GM19324 (cell line): ENCODE measurements at regions not wholly inside any gene's neighbourhood (a gene's known extent, or its start where the extent isn't known, plus 50 kb on each side); places are given as distances from the start of the nearest gene placed in this dataset.

Experiments
- ATAC-seq: cut with Tn5 transposase; IDR thresholded peaks from one replicate; pipeline ENCODE4 v1.9.1; 2021; ENCODE audit warnings: mild to moderate bottlenecking, moderate library complexity; ENCODE audit not compliant: unreplicated experiment, low FRiP score

DNA sequence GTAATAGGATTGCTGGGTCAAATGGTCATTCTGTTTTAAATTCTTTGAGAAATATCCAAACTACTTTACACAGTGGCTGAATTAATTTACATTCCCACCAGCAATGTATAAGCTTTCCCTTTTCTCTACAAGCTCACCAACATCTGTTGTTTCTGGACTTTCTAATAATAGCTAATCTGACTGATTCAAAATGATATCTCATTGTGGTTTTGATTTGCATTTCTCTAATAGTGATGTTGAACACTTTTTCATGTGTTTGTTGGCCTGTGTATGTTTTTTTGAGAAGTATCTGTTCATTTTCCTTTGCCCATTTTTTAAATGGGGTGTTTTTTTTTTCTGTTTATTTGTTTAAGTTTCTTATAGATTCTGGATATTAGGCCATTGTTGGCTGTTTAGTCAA lies 659.0 kb upstream of the GNPDA2 start:
- ATAC-seq: no peak

DNA sequence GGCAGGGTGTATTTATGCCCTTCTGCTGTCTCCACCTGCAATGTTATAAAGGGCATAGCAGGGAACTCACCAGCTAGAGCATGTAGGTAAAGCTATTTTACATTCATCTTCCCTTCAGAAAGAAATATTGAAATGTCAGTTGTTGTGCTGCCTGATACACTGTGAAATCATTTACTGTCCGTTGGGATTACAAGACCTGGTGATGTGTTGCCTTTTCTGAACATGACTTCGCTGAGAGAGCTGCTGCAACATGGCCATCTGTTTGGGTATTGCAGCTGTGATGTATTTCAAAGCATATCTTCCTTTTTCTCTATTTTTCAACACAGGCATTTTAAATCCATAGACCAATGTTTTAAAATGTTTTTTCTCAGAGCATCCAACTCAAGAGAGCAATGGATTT lies 644.1 kb upstream of the GNPDA2 start:
- ATAC-seq: no peak

DNA sequence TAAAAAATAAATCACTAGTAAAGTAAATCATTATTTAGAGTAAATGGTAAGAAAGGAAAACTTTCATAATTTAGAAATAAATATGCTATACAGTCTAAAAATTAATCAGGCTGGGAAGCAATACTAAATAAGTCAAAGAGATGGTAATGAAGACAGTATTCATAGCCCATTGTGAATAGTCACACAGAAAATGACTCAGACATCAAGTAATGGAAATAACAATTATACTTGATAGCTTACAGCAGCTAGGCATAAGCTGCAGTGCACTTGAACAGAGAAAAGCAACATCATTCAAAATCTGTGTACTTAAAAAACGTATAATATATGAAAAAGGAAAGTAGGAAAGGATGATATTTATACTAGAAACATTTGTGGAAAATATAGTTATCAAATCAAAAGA lies 642.5 kb upstream of the GNPDA2 start:
- no peak for ATAC-seq

DNA sequence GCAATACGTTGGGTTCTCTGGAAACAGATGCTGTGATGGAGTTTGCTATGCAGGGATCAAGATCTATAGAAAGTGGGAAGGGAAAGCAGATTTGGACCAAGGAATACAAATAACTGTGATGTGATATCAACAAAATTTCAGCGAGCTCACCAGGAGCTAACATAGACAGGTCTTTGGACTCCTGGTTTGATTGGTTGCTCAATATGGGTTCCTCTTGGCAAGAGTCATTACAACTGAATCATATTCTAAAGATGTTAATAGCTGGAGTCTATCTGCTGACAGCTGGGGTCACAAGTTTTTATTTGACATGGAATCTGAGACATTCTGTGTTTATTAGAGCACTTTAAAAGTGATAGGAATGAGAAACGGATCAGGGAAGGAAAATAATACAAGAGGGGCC lies 637.6 kb upstream of the GNPDA2 start:
- no peak for ATAC-seq

DNA sequence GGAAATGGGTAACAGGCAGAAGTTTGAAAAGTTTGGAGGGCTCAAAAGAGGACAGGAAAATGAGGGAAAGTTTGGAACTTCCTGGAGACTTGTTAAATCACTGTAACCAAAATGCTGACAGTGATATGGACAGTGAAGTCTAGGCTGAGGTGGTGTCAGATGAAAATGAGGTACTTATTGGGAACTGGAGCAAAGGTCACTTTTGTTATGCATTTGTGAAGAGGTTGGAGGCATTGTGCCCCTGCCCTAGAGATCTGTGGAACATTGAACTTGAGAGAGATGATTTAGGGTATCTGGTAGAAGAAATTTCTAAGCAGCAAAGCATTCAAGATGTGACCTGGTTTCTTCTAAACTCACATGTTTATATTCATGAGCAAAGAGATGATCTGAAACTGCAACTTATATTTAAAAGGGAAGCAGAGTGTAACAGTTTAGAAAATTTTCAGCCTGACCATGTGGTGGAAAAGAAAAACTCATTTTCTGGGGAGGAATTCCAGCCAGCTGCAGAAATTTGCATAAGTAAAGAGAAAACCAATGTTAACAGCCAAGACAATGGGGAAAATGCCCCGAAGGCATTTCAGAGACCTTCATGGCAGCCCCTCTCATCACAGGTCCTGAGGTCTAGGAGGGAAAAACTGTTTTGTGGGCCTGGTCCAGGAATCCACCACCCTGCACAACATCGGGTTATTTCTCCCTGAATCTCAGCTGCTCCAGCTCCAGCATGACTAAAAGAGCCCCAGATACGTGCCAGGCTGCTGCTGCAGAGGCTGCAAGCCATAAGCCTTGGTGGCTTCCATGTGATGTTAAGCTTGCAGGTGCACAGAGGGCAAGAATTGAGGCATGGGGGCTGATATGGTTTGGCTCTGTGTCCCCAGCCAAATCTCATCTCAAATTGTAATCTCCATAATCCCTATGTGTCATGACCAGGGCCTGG lies 632.5 kb upstream of the GNPDA2 start:
- no peak for ATAC-seq

DNA sequence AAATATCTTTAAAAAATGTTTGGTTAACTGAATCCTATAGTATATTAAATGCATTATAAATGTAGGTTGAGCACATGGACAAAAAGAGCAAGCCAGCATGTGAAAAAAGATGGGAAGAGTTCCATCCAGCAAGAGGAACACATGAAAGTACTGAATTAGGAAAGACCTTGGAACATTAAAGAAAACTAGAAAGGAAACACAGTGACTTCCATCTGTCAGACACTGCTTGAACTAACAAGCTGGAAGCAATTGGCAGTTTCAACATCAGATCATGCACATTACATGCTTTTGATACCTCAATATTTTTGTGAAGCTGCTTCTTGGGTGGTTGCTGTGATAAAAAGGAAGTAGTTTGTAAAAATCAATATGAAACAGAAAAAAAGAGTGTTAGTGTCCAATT lies 626.8 kb upstream of the GNPDA2 start:
- no peak for ATAC-seq

DNA sequence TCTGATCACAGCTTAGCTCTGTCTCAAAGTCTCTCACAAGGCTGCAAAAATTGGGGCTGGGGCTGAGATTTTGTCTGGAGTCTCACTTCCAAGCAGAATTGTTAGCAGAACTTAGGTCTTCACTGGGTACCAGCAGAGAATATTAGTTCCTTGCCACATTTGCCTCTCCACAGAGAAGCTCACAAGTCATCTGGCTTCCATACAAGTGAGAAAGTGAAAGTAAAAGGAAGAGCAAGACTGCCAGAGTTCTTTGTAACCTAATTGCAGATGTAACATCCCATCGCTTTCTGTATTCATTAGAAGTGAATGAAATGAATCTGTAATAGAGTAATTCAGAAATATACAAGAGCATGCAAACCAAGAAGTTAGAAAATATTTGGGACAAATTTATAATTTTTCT lies 624.1 kb upstream of the GNPDA2 start:
- ATAC-seq: no peak

DNA sequence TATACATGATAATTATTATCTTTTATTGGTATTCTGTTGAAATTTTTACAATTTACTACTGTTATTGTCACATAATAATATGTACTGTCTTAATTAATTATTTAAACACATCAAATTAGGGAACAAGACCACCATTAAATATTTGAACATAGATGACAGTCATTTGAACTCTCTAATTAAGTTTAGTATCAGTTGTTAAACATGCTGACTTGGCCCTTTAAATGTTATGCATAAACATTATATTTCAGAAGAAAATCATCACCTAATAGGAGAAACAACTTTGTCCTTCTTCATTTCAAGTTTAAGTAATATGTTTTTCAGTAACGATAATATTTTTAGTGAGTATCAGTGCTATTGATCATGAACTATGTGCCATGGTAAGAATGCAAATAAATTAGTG lies 623.5 kb upstream of the GNPDA2 start:
- no peak for ATAC-seq

DNA sequence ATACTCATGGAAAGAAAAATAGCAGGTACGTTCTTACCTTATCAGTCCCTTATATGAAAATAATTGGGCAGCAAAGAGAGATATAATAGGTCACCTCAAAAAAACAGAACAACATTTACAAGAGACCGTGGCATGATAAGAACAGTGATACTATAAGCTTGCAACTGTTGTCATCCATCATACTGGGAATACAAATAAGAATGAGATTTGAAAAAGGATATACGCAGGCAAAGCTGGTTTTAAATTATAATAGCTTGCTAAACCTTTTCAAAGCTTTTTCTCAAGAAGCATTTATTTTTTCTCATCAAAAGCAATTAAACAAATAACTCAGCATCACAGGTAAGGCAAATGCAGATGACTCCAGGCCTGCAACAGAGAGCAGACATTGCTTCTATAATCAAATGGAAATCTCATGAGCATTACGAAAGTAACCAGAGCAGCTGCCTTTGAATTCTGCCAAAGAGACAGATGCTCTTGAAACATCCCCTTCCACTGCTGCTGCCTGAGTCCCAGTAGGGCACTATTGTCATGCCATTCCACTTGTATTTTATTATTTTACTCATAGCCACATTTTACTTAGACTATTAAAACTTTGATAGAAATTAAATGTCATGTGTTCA lies 620.6 kb upstream of the GNPDA2 start:
- ATAC-seq: no peak

DNA sequence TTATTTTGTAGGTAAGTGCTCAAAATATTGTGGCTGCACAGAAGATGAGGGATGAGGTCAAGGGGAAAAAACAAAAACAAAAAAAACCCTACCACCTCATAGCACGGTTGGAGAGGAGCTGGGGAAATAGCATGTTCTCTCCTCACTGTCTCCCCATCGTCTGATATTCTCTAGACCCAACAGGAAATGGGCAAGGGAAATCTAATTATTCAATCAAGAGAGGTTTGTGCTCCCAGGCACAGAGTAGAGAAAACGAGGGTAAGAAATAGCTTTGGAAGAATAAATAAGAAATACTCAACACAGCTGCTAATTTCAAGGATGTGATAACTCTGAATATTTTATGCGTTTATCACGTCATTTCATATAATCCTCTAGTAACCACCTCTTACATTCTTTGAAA lies 619.2 kb upstream of the GNPDA2 start:
- no peak for ATAC-seq

DNA sequence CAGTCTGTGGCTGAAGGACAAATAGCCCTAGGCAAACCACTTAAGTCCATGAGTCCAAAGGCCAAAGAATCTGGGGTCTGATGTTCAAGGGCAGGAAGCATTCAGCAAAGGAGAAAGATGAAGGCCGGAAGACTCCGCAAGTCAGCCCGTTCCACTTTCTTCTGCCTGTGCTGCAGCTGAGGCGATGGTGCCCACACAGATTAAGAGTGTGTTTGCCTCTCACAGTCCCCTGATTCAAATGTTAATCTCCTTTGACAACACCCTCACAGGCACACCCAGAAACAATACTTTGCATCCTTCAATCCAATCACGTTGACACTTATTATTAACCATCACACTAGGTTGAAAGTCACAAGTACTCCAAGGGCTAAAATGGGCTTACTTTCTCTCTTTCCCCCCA lies 605.4 kb upstream of the GNPDA2 start:
- no peak for ATAC-seq

DNA sequence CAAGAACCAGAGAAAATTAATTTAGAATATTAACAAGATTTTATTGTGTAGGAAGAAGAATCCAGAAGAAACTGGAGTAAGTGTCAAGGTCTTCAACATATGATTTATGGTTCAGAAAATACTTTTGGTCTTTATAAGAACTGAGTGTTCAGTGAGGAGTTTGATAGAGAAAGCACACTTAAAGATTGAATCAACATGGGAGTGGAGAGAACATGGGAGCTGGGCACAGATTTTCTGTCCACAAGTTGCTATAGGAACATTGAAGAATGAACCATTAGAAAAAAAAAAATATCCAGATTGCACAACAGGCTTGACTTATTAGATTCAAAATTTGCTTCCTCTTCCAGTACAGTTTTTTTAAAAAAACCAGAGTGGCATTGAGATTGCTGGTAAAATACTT lies 601.2 kb upstream of the GNPDA2 start:
- ATAC-seq: no peak

DNA sequence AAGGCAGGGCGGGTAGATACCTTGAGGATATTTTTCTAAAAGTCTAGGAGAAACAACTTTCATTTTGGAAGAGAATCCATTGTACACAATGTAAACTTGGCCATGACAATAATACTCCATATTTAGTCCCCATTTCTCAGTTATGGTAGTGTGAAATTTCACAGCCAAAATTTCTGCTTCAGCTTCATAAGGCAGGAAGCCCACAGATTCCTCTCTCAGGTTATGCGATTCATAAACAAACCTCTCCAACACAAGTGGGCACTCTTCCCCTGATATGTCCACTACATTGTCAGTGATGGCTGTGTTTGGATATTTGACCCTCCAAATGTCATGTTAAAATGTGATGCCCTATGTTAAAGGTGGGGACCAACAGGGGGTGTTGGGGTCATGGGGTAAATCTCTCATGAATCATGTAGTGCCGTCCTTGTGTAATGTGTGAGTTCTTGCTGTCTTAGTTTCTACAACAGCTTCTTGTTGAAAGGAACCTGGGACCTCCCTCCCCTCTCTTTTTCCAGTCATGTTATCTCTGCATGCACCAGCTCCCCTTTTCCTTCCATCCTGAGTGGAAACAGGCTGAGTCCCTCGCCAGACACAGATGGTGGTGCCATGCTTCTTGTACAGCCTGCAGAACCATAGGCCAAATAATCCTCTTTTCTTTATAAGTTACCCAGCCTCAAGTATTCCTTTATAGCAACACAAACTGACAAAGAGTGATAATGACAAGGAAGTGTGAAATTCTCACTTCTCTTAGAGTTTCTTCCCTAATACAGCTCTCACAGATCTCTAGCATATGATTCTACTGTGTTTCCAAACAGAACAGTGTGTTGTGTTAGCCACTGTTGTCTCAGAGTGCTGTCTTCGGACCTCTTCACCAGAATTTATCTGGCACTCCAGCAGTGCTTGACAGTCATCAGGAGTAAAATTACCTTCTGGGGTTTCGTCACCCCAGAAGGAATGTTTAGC lies 598.4 kb upstream of the GNPDA2 start:
- no peak for ATAC-seq

DNA sequence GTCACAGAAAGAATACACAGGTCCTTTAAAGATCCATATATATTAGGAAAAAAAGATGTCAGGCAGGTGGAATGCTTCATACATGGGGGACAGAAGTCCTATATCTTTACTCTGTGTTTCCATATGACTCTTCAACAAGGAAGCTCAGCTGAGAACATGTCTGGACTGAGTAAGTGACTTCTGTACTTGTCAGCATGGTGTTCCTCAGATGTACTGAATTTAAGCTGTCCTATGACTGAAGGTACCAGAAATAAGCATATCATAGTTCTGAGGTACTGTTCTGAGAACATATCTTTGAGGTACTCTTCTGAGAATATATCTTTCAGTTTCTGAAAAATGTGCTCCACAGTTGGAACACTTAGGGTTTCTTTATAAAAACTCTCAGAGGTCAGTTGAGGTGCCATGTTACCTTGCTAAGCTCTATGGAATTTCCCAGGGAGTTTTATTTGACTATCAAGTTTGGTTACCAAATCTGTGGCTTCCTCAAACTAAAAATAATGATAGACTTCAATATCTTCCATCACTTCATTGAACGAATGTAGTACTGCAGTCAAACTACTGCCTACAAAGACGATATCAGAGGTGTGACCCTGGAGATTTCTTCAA lies 597.2 kb upstream of the GNPDA2 start:
- no peak for ATAC-seq

DNA sequence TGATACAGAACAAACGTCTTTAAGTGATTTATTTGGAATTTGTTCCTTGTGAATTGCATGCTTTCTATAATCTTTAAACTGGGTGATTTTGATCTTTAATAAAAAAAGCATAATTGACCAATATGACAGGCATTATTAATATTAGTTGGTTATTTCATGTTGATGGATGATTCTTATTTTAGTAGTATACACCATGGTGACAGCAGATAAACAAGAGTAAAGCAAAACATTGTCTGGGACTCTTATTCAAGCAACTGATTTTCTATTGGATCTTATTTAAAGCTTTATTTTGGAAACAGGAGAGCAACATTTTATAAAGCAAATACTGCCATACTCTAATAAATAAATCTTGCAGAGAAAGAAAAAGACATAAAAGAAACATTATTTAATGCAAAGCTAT lies 591.4 kb upstream of the GNPDA2 start:
- no peak for ATAC-seq

DNA sequence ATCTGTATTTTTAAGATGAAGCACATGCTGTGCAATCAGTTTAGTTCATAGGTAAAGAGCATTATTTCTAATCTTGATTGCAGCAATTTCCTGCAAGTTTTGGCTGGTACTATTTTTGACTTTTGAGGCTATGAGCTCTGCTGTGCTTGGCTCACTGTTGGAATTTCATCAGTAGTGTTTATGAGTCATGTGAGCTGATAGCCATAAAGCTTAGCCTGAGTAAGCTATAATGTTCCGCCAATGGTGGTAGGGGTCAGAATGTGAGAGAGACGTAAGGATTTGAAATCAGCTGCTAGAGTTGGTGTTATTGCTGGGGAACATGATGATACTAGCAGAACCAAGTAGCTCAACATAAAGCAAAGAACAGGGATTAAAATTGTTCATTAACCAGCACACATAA lies 590.9 kb upstream of the GNPDA2 start:
- ATAC-seq: no peak

DNA sequence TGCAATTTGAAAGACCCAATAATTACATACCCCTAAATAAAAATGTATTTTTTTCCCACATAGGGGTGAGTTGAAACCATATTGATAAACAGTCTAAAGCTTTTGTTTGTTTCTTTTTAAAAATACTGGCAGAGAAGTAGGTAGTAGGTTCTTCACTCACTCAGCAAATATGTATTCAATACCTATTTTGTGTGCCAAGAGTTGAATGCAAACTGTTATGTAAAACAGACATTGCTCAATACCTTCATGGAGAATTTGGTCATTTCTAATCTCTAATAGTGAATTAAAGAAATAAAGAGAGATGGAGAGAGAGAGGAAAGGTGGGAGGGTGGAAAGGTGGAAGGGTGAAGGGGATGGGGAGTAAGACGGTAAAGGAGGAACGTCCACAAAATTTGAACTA lies 589.9 kb upstream of the GNPDA2 start:
- no peak for ATAC-seq

DNA sequence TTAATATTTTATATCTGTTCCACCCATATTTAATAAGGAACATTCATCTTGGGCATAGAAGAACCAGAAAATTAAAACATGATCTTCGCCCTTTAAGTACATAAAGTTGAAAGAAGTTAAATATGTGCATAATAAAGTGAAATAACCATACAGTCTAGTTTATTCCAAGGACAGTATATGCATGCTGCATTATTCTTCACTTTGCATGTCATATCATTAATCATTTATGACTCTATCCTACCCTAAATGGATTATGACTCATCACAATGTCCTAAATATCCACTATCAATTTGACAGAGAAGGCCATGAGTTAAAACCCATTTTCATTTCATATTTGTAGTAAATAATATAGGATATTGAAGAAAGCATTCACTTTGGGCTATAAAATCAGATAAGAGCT lies 576.5 kb upstream of the GNPDA2 start:
- no peak for ATAC-seq

DNA sequence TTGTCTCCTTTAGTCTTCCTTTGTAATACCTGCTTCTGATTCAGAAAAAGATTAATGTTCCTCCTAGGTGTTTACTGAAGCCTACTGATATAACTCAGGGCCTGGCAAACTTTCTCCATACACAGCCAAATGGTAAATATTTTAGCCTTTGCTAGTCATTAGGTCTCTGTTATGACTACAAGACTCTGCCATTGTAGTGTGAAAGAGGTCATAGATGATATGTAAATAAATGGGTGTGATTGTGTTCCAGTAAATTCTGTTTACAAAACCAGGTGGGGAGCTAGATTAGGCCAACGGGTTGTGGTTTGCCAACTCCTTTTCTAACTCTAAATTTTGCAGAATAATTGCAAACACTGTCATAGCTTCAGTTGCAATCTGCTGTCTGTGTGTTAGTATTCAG lies 568.1 kb upstream of the GNPDA2 start:
- no peak for ATAC-seq

DNA sequence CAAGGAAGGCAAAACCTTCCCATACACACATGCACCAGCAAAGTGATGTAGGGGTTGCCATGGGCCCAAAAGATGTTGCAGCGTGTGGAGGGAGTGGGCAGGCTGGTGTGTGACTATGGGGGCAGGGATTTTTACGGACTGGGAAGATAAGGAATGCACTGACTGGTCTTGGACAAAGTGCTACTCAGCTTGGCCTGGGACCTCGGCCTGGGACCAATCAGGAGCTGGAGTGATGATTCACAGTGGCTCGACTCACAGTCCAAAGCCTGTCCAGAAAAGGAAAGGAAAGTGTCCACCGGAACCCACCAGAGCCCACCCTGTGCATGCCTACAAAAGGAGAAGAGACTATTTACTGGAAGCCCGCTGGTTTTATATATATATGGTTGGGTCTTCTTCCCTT lies 567.0 kb upstream of the GNPDA2 start:
- no peak for ATAC-seq

DNA sequence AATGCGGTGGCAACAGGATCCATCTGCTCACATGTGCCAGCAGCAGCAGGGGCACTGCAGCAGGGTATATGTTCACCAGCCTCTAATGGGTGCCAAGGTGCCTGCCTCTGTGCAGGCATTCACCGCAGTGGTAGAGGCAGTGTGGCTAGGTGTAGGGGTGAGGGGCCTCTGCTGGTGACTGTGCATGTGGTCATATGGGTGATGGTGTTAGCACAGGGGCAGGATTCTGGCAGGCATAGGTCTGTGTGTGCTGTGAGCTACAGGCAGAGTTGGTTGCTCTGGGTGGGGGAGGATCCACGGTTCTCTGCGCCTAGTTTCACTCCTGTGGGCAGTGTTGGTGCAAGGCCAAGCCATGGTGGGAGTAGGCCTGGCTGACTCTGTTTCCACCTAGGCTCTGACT lies 566.5 kb upstream of the GNPDA2 start:
- ATAC-seq: no peak
